DOHH2 (cell line): ENCODE measurements at regions not wholly inside any gene's neighbourhood (a gene's known extent, or its start where the extent isn't known, plus 50 kb on each side); places are given as distances from the start of the nearest gene placed in this dataset.

ENCODE experiments used
- H3F3A ChIP-seq: fragments of 200-600 bp; sonication (generic), shearing (Covaris generic); 2 replicates; pipeline ENCODE4 v1.6.0; 2016; ENCODE audit warnings: antibody characterized with exemption, mild to moderate bottlenecking; ENCODE audit not compliant: control insufficient read depth, insufficient read depth
- H3K27ac ChIP-seq: fragments of 200-600 bp; sonication (generic); 2 replicates; pipeline ENCODE4 v1.5.1; 2014; ENCODE audit warnings: low read depth, mild to moderate bottlenecking, low read length, moderate library complexity
- H3K27me3 ChIP-seq: fragments of 200-600 bp; sonication (generic); 2 replicates; pipeline ENCODE4 v1.6.1; 2014; ENCODE audit warnings: mild to moderate bottlenecking, low read length, mixed read lengths; ENCODE audit not compliant: control insufficient read depth
- H3K36me3 ChIP-seq: fragments of 200-600 bp; sonication (generic); 2 replicates; pipeline ENCODE4 v1.6.1; 2014; ENCODE audit warnings: mild to moderate bottlenecking, low read length, moderate library complexity, mixed read lengths; ENCODE audit not compliant: control insufficient read depth
- H3K4me1 ChIP-seq: fragments of 200-600 bp; sonication (generic); 2 replicates; pipeline ENCODE4 v1.6.1; 2014; ENCODE audit warnings: mild to moderate bottlenecking, low read length, mixed read lengths; ENCODE audit not compliant: control insufficient read depth
- H3K4me2 ChIP-seq: fragments of 200-600 bp; sonication (generic); 2 replicates; pipeline ENCODE4 v1.6.0; 2014; ENCODE audit warnings: mild to moderate bottlenecking, low read length, moderate library complexity
- H3K4me3 ChIP-seq: fragments of 200-600 bp; sonication (generic); 2 replicates; pipeline ENCODE4 v1.5.1; 2014; ENCODE audit warnings: mild to moderate bottlenecking, low read length, mixed read lengths
- H3K79me2 ChIP-seq: fragments of 200-600 bp; sonication (generic); 2 replicates; pipeline ENCODE4 v1.6.1; 2014; ENCODE audit warnings: mild to moderate bottlenecking, low read length, mixed read lengths; ENCODE audit not compliant: control insufficient read depth
- H3K9me2 ChIP-seq: fragments of 200-600 bp; sonication (generic); replicated peaks from 2 replicates; pipeline ENCODE4 v1.6.1; 2014; ENCODE audit warnings: mild to moderate bottlenecking, low read length, mixed read lengths; ENCODE audit not compliant: control insufficient read depth
- H3K9me3 ChIP-seq: fragments of 200-600 bp; sonication (generic); 2 replicates; pipeline ENCODE4 v1.6.1; 2014; ENCODE audit warnings: antibody characterized with exemption, low read length, mixed read lengths; ENCODE audit not compliant: control insufficient read depth, insufficient read depth
- H4K20me1 ChIP-seq: fragments of 200-600 bp; sonication (generic); 2 replicates; pipeline ENCODE4 v1.6.0; 2014; ENCODE audit warnings: low read depth, mild to moderate bottlenecking, antibody characterized with exemption, low read length, moderate library complexity; ENCODE audit not compliant: control insufficient read depth, insufficient read depth
- CTCF ChIP-seq: fragments of 200-600 bp; sonication (generic); IDR thresholded peaks from one replicate; pipeline ENCODE4 v1.5.1; 2014; ENCODE audit warnings: antibody characterized with exemption, mild to moderate bottlenecking, low read depth, low read length; ENCODE audit not compliant: poor library complexity, severe bottlenecking
- EZH2phosphoT487 ChIP-seq: fragments of 200-600 bp; sonication (generic); IDR thresholded peaks from 2 replicates; pipeline ENCODE4 v1.6.1; 2017; ENCODE audit warnings: borderline replicate concordance, mild to moderate bottlenecking, antibody characterized with exemption, low read length, moderate library complexity, mixed read lengths

DNA sequence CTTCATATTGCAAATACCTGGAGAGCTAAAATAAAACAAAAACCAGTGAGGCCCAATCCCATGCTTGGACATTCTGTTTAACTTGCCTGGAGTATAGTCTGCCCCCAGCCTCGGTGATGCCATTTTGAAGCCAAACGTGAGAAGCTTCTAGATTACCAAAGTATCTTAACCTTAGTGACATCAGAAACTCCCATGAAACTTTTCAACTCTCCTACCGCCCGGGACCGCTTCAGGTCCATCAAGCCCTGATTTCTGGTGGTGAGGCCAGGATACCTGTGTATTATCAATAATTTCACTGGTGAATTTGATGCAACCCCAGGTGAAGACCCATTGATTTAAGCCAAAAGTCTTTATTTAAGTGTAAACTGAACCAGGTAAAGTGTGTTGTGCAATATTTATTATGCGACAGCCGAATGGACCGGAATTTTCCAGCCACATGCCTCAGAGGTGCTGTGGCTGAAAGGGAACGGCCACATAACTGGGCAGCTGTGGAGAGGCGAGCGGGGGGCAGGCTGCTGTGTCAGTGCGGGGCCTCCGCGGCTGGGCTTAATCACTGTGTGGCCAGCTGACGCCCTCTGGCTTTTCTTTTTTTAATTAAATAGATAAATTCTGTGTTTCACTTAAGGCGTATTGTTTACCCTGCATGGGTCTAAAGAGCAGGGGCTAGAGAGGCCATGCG is 385.5 kb upstream of the B3GAT1 start:
- Histone ChIP-seq H3K4me3 (no peak overlapping the region), H3K27ac (no peak overlapping the region), H3K36me3 (no peaks in the 10 kb centered on the region), H3K27me3 (no peaks in the 10 kb centered on the region), H3K9me3 (no peaks in the 10 kb centered on the region), H3K79me2 (no peaks in the 10 kb centered on the region), H3K4me1 (no peaks in the 10 kb centered on the region), H4K20me1 (no peaks in the 10 kb centered on the region), H3K4me2 (no peak overlapping the region), H3F3A (no peaks in the 10 kb centered on the region), H3K9me2 (no peaks in the 10 kb centered on the region)
- TF ChIP-seq CTCF (no peak), EZH2phosphoT487 (no peak)

GRCh38 chr11:134795017-134795416 is 383.0 kb upstream of the B3GAT1 start:
- TF ChIP-seq CTCF (no peak), EZH2phosphoT487 (no peak)
- H3K27me3 ChIP-seq: no peaks in the 10 kb centered on the region
- no peaks in the 10 kb centered on the region for H3K79me2 ChIP-seq
- H3F3A ChIP-seq: no peaks in the 10 kb centered on the region
- H3K36me3 ChIP-seq: no peaks in the 10 kb centered on the region
- no peak overlapping the region for H3K4me3 ChIP-seq
- no peaks in the 10 kb centered on the region for H3K9me2 ChIP-seq
- H3K27ac ChIP-seq: no peak overlapping the region
- no peaks in the 10 kb centered on the region for H3K9me3 ChIP-seq
- no peaks in the 10 kb centered on the region for H4K20me1 ChIP-seq
- H3K4me1 ChIP-seq: no peaks in the 10 kb centered on the region
- no peak overlapping the region for H3K4me2 ChIP-seq

- Histone ChIP-seq H3K36me3 (no peaks in the 10 kb centered on the region), H3K9me3 (no peaks in the 10 kb centered on the region), H3K4me2 (no peak overlapping the region), H3F3A (no peaks in the 10 kb centered on the region), H3K4me1 (no peaks in the 10 kb centered on the region), H3K27ac (no peak overlapping the region), H3K4me3 (no peak overlapping the region), H3K27me3 (no peaks in the 10 kb centered on the region), H4K20me1 (no peaks in the 10 kb centered on the region), H3K9me2 (no peaks in the 10 kb centered on the region), H3K79me2 (no peaks in the 10 kb centered on the region)
- TF ChIP-seq EZH2phosphoT487 (no peak), CTCF (no peak)
Observed at GRCh38 chr11:134794192-134794591, 382.1 kb upstream of the B3GAT1 start.
